SK-N-SH treated with all-trans-retinoic acid at 6 μM for 48 hours (cell line): ENCODE measurements at regions not wholly inside any gene's neighbourhood (a gene's known extent, or its start where the extent isn't known, plus 50 kb on each side); places are given as distances from the start of the nearest gene placed in this dataset.

Experiments used
- ATAC-seq: fragments of 200-7000 bp; cut with Tn5 transposase; 3 replicates; pipeline ENCODE4 v1.9.1; 2020; ENCODE audit warnings: mild to moderate bottlenecking, moderate library complexity
- BACH2 ChIP-seq: fragments of 250-450 bp; sonication (Bioruptor Pico); IDR thresholded peaks from 2 replicates; pipeline ENCODE4 v1.9.0; 2021; ENCODE audit warnings: mild to moderate bottlenecking, borderline replicate concordance
- CREB5 ChIP-seq: fragments of 250-450 bp; sonication (Bioruptor Pico); IDR thresholded peaks from 2 replicates; pipeline ENCODE4 v1.5.1; 2020; ENCODE audit warnings: low read depth, mild to moderate bottlenecking, moderate library complexity
- CSDC2 ChIP-seq: fragments of 250-450 bp; sonication (Bioruptor Pico); IDR thresholded peaks from 2 replicates; pipeline ENCODE4 v1.5.0; 2020; ENCODE audit warnings: mild to moderate bottlenecking, moderate library complexity
- CSRNP3 ChIP-seq: fragments of 250-450 bp; sonication (Bioruptor Pico); IDR thresholded peaks from 2 replicates; pipeline ENCODE4 v1.5.1; 2021; ENCODE audit warnings: mild to moderate bottlenecking, moderate library complexity
- GLIS3 ChIP-seq: fragments of 250-450 bp; sonication (Bioruptor Pico); IDR thresholded peaks from 2 replicates; pipeline ENCODE4 v1.5.0; 2020; ENCODE audit warnings: mild to moderate bottlenecking, moderate library complexity
- ISL1 ChIP-seq: fragments of 250-450 bp; sonication (Bioruptor Pico); IDR thresholded peaks from 2 replicates; pipeline ENCODE4 v2.1.2; 2022; ENCODE audit warnings: mild to moderate bottlenecking, moderate library complexity
- PATZ1 ChIP-seq: fragments of 250-450 bp; sonication (Bioruptor Pico); IDR thresholded peaks from 2 replicates; pipeline ENCODE4 v1.8.0; 2020; ENCODE audit warnings: mild to moderate bottlenecking, moderate library complexity, borderline replicate concordance
- POU6F1 ChIP-seq: fragments of 250-450 bp; sonication (Bioruptor Pico); IDR thresholded peaks from 2 replicates; pipeline ENCODE4 v1.8.0; 2021; ENCODE audit warnings: low read depth, mild to moderate bottlenecking, moderate library complexity, borderline replicate concordance
- SNAI2 ChIP-seq: fragments of 250-450 bp; sonication (Bioruptor Pico); IDR thresholded peaks from 2 replicates; pipeline ENCODE4 v1.5.0; 2020; ENCODE audit warnings: mild to moderate bottlenecking, moderate library complexity
- TCF4 ChIP-seq: fragments of 250-450 bp; sonication (Bioruptor Pico); IDR thresholded peaks from 2 replicates; pipeline ENCODE4 v1.8.0; 2021; ENCODE audit warnings: mild to moderate bottlenecking, moderate library complexity, borderline replicate concordance
- TOX ChIP-seq: fragments of 250-450 bp; sonication (Bioruptor Pico); IDR thresholded peaks from 2 replicates; pipeline ENCODE4 v1.8.0; 2021; ENCODE audit warnings: mild to moderate bottlenecking, moderate library complexity, borderline replicate concordance
- TSHZ2 ChIP-seq: fragments of 250-450 bp; sonication (Bioruptor Pico); IDR thresholded peaks from 2 replicates; pipeline ENCODE4 v1.5.0; 2020; ENCODE audit warnings: mild to moderate bottlenecking, moderate library complexity
- ZC3H10 ChIP-seq: fragments of 250-450 bp; sonication (Bioruptor Pico); IDR thresholded peaks from 2 replicates; pipeline ENCODE4 v1.5.1; 2021; ENCODE audit warnings: mild to moderate bottlenecking, moderate library complexity
- ZFP30 ChIP-seq: fragments of 450-650 bp; formaldehyde crosslinking; IDR thresholded peaks from 2 replicates; pipeline ENCODE4 v1.5.0; 2022; ENCODE audit warnings: mild to moderate bottlenecking, moderate library complexity
- ZNF565 ChIP-seq: fragments of 450-650 bp; formaldehyde crosslinking; conservative IDR thresholded peaks from 2 replicates; pipeline ENCODE4 v1.5.0; 2020; ENCODE audit warnings: low read depth, mild to moderate bottlenecking, moderate library complexity
- ZNF70 ChIP-seq: fragments of 450-650 bp; formaldehyde crosslinking; IDR thresholded peaks from 2 replicates; pipeline ENCODE4 v1.5.0; 2020; ENCODE audit warnings: mild to moderate bottlenecking, moderate library complexity
- ZNF8 ChIP-seq: fragments of 450-650 bp; formaldehyde crosslinking; IDR thresholded peaks from 2 replicates; pipeline ENCODE4 v1.5.0; 2020; ENCODE audit warnings: mild to moderate bottlenecking, moderate library complexity

GRCh38 chr6:140604786-140605185, 1230.3 kb upstream of the CITED2 start:
- no peak for ATAC-seq
- no peak for TF ChIP-seq CSDC2 (CRISPR knock-in tag)
- TF ChIP-seq ZFP30 (CRISPR knock-in tag), result no peak
- no peak for TF ChIP-seq CREB5
- no peak for TF ChIP-seq GLIS3 (CRISPR knock-in tag)
- TF ChIP-seq TOX (CRISPR knock-in tag), result no peak
- TF ChIP-seq ZC3H10, result no peak
- no peak for TF ChIP-seq CSRNP3 (CRISPR knock-in tag)
- no peak for TF ChIP-seq ISL1 (CRISPR knock-in tag)
- no peak for TF ChIP-seq ZNF70 (CRISPR knock-in tag)
- TF ChIP-seq ZNF565 (CRISPR knock-in tag), result no peak
- no peak for TF ChIP-seq TSHZ2 (CRISPR knock-in tag)
- no peak for TF ChIP-seq POU6F1 (CRISPR knock-in tag)
- no peak for TF ChIP-seq ZNF8 (CRISPR knock-in tag)
- no peak for TF ChIP-seq PATZ1 (CRISPR knock-in tag)
- TF ChIP-seq TCF4 (CRISPR knock-in tag), result no peak
- no peak for TF ChIP-seq BACH2 (CRISPR knock-in tag)

- no peak for TF ChIP-seq CSRNP3 (CRISPR knock-in tag)
- TF ChIP-seq ZC3H10, result 0 out of 2 replicates have a peak, but pooled peaks have one; percentile 10
- no peak for TF ChIP-seq BACH2 (CRISPR knock-in tag)
- TF ChIP-seq SNAI2 (CRISPR knock-in tag), result no peak
- TF ChIP-seq ZFP30 (CRISPR knock-in tag), result no peak
- no peak for TF ChIP-seq ZNF565 (CRISPR knock-in tag)
- TF ChIP-seq CREB5, result no peak
- peak; percentile 41; the same call in 1 of the 2 replicates for TF ChIP-seq TOX (CRISPR knock-in tag)
Measured at GRCh38 chr6:140602431-140603248, 1228.2 kb upstream of the CITED2 start.

More at GRCh38 chr6:140602431-140603248, 1228.2 kb upstream of the CITED2 start:
- ATAC-seq, result peak; percentile 48
